A549 (cell line): ENCODE measurements at regions not wholly inside any gene's neighbourhood (a gene's known extent, or its start where the extent isn't known, plus 50 kb on each side); places are given as distances from the start of the nearest gene placed in this dataset.

Experiments used
- EP300 ChIP-seq, 2 experiments: fragments of >200 bp; sonication (Bioruptor Twin); formaldehyde crosslinking; IDR thresholded peaks; 2 replicates in 1 of 2; 3 replicates in 1 of 2; pipeline ENCODE4 v1.6.1; 2016 to 2017
- JUN ChIP-seq, 2 experiments: fragments of >200 bp; sonication (Bioruptor Twin); formaldehyde crosslinking; IDR thresholded peaks; 2 replicates in 1 of 2; 3 replicates in 1 of 2; pipeline ENCODE4 v1.6.1; 2016 to 2017
- POLR2A ChIP-seq: IDR thresholded peaks from 2 replicates; pipeline ENCODE4 v1.6.1; 2012; ENCODE audit warnings: mild to moderate bottlenecking, low read length
- RAD21 ChIP-seq, 2 experiments: fragments of >200 bp in 1 of 2; sonication (Bioruptor Twin) in 1 of 2; formaldehyde crosslinking in 1 of 2; IDR thresholded peaks in 1 of 2; conservative IDR thresholded peaks in 1 of 2; 2 replicates in 1 of 2; 3 replicates in 1 of 2; pipeline ENCODE4 v1.6.1; 2012 to 2018; ENCODE audit warnings: inconsistent platforms in 1 of 2
- RNF2 ChIP-seq: fragments of 200-600 bp; sonication (generic); IDR thresholded peaks from 2 replicates; pipeline ENCODE4 v1.6.1; 2016; ENCODE audit warnings: low read depth, mild to moderate bottlenecking, antibody characterized with exemption, moderate library complexity, borderline replicate concordance
- TF ChIP-seq, protein P1 (sequence below): fragments of >200 bp; sonication (Bioruptor Twin); formaldehyde crosslinking; IDR thresholded peaks from 3 replicates; pipeline ENCODE4 v1.5.1; 2016

DNA sequence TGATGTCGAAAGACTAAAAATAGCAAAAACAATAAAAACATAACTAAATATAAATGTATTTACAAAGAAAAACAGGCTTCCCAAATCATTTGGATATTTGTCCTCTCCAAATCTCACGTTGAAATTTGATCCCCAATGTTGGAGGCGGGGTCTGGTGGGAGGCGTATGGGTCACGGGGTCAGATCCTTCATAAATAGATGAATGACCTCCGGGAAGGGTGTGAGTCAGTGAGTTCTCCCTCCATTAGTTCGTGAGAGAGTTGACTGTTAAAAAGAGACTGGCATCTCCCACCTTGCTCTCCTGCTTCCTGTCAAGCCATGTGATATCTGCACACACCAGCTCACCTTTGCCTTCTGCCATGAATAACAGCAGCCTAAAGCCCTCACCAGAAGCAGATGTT is 703.0 kb downstream of the TMEM182 start:
- no peak for TF ChIP-seq POLR2A
- TF ChIP-seq, protein P1, sequence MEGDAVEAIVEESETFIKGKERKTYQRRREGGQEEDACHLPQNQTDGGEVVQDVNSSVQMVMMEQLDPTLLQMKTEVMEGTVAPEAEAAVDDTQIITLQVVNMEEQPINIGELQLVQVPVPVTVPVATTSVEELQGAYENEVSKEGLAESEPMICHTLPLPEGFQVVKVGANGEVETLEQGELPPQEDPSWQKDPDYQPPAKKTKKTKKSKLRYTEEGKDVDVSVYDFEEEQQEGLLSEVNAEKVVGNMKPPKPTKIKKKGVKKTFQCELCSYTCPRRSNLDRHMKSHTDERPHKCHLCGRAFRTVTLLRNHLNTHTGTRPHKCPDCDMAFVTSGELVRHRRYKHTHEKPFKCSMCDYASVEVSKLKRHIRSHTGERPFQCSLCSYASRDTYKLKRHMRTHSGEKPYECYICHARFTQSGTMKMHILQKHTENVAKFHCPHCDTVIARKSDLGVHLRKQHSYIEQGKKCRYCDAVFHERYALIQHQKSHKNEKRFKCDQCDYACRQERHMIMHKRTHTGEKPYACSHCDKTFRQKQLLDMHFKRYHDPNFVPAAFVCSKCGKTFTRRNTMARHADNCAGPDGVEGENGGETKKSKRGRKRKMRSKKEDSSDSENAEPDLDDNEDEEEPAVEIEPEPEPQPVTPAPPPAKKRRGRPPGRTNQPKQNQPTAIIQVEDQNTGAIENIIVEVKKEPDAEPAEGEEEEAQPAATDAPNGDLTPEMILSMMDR = no peak
- TF ChIP-seq JUN (IDR thresholded peaks at IDR 0.05) = no peak
- TF ChIP-seq EP300 (IDR thresholded peaks at IDR 0.05) = no peak
- no peak for TF ChIP-seq RAD21 (conservative IDR thresholded peaks at IDR 0.05 in 1 of 2, IDR thresholded peaks at IDR 0.05 in 1 of 2)
- no peak for TF ChIP-seq RNF2
